ENCODE measurements at regions not wholly inside any gene's neighbourhood (a gene's known extent, or its start where the extent isn't known, plus 50 kb on each side); places are given as distances from the start of the nearest gene placed in this dataset.

GRCh38 chr1:60589916-60590315 is 492.4 kb upstream of the NFIA start:
- DNase-seq (ENCODE audit: low read depth): no peak

DNA sequence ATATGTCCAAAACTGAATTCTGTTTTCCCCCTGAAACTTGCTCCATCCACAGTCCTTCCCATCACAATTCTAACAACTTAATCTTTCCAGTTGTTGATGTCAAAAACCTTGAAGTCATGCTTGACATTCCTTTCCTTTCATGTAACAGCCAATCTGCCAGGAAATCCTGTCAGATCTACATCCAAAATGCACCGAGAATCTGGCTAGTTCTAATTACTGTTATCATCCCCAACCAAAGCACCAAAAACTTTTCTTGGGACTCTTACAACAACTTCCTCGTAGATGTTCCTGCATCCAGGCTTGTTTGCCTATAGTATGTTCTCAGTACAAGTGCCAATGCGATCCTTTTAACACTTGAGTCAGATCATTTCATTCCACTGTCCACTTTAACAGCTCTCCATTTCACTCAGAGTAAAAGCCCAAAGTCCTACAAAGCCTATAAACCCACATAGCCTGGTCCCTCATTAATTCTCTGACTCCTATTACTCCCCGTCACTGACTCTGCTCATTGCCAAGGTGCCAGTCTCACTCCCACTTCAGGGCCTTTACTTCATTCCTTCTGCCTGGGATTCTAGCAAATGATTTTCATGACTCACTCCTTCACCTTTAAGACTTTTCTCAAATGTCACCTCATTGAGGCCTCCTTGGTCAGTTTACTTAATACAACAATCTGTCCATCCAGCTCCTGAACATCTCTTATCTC is 493.2 kb upstream of the NFIA start:
- DNase-seq (ENCODE audit: low read depth): no peak

DNA sequence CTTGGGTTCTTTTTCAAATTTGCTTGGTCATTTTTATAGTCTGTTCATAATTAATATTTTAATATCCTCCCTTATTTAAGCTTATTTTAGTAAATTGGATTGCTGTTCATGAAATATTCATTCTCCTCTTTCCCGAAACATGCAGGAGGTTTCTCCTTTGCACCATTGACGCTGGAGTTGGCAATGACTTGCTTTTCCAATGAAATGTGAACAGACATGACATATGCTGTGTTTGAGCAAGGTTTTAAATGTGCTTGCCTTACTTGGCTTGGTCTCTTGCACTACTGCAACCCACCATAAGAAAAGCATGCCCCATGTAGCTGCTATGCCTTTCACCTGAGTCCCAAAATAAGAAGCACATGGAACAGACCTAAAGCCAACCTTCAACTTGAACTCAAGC is 498.0 kb upstream of the NFIA start:
- DNase-seq (ENCODE audit: low read depth): no peak

DNA sequence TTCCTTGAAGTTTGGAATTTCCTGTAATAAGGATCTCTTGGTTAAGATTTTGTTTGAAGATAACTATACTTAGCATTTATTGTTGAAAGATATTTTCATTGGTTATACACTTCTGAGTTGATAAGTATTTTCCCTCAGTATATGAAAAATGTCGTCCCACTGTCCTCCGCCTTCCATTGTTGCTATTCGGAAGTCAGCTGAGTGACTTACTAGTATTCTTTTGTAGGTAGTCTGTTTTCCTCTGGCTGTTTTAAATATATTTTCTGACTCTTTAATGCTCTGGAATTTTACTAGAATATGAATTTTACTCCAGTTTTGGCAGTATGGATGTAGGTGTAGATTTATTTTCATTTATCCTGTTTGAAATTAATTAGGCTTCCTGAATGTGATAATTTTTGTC is 498.7 kb upstream of the NFIA start:
- DNase-seq (ENCODE audit: low read depth): no peak

DNA sequence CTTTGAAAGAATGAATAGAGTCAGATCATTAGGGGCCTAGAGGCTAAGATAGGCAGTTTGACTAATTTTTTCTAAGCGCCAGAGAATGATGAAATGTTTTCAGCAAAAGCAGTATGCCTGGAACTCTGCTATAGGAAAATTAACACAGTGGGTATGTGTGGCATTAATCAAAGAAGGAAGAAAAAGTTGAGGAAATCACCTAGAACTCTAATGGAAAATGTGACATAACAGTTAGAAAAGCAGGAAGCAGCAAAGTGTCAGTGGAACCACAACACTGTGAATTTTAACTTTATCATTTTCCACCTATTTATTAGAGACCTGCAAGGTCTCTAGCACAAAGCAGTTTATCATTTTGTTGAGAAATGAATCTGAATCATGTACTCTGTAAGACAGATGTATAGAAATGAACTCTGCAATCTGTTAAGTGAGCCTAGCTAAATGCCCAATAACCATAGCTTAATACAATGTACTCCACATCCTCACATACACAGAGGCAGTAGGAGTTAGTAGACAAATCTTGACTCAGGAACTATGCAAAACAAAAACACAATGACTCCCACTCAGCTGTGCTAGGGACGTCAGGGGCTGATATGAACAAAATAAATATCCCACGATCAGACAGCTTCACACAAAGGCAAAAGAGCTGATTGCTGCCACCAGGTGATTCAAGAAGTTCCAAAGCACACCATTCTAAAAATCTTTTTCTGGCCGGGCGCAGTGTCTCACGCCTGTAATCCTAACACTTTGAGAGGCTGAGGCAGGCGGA is 500.7 kb upstream of the NFIA start:
- DNase-seq (ENCODE audit: low read depth): no peak

- DNase-seq (ENCODE audit: low read depth): no peak
Observed at GRCh38 chr1:60577029-60577428, 503.5 kb upstream of the C1orf87 start.

DNA sequence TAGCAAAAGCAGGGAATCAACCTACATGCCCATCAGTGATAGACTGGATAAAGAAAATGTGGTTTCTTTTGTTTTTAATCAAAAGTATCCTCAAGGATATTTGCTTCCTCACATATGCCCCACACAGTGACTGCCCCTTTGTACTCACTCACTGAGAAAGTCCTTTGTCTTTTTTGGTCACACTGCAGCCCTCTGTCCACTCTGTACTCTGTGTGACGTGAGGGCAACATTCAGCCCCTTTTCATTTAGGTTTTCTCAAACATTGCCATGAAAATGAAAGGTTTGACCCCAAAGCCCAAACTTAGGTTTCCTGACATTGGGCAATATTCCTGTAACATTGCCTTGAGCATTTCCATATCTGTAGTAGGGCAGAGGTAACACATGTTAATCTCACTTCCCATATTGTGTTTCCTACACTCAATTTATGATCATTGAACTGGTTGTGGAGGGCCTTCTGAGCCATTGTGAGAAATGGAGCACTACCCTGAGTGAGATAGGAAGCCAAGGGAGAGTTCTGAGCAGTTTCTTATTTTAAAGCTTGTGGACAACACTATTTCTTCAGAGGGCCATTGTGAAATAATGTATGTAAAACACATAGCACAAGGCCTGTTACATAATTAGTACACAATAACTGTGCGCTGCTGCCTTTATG is 501.9 kb upstream of the C1orf87 start:
- no peak for DNase-seq (ENCODE audit: low read depth)

DNA sequence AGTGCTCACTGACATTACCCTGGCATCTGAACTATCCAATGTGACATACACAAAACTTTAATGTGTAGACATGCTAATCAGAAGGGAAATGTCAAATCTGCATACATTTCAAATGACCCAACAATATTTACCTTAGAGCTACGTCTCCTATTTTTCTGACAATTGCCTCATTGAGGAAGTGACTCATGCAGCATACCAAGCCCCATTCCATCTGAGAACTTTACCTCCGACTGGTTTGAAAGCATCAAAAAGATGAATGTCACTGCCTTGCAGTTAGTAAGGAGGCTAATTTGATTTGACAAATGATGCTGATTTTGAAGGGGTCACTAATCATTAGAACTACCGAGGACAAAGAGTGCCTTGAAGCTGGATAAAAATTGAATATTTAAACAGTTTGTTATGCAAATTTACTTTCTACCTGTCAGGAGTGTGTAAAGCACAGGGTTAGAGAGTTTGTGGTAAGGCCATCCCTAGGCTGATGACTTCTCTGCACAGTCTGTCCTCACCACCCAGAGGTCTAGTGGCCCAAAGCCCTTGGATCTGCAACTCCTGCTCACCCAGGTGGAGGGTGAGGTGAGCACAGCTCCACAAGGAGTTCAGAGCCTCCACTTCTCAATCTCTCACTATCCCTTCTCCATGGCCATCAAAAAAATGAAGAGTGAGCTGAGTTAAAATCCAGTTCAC is 500.3 kb upstream of the C1orf87 start:
- DNase-seq (ENCODE audit: low read depth): no peak

DNA sequence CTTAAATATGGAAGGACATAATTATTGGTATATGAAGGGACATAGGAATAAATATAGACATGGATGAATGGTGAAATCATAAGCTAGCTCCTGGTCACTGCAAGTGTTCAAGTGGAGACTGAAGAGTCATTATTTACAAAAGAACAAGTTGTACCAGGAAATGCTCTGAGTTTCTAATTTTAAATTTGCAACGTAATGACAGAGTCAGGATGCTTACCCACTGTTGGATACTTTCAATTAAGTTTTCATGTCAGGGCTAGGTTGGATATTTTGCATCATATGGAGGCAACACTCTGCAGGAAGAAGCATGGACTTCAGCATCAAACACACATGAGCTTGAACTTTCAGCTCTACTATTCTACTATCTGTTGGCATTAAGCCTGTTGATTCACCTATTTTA is 499.6 kb upstream of the C1orf87 start:
- DNase-seq (ENCODE audit: low read depth): no peak

- DNase-seq (ENCODE audit: low read depth): no peak
Observed at GRCh38 chr1:60572378-60572777, 498.8 kb upstream of the C1orf87 start.

DNA sequence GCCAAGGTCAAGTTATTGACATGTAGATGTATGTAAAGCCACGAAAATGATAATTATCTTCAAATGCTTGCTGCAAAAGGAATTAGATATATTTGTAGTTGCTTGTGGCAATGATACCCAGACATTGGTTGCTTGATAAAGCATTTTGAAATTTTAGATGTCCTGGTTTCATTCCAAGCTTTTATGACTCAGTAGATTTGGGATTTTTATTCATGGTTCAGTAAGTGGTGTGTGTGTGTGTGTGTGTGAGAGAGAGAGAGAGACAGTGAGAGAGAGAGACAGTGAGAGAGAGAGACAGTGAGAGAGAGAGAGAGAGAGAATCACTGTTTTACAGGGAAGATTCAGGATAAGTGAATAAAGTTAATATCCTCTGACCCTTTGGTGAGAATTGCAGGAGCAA is 498.2 kb upstream of the C1orf87 start:
- no peak for DNase-seq (ENCODE audit: low read depth)

DNA sequence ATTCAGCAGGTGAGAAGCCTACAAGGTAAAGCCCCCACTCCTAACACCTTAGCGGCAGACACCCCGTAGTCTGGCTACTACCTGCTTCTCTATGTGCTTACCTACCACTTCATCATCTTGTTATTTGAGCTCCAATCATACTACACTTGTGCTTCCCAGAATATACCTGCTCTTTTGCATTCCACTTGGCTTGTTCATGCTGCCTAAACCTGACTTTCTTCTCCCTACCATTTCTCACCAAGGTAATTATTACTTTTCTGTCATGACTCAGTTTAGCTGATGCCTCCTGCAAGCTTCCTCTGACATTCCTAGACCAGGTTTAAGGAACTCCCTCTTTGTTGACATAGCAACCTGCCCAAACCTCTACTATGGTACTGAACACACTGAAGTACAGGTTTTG is 495.6 kb upstream of the C1orf87 start:
- no peak for DNase-seq (ENCODE audit: low read depth)

DNA sequence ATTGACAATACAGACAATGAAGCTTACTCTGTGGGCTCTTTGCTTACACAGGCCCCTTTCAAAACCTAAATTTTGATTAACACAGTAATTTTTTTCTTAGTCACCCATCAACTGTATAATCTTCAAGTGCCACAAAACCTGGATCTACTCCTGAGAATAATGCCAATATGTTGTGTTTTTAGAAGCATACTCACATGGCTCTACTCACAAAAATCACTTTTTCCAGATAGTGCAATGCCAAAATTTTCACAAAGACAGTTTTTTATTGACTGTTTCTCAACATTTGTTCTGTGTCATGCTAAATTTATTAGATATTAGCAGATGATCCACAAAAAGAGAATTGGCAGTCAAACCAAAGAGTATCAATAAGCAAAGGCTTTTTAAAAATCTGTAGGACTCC is 493.7 kb upstream of the C1orf87 start:
- DNase-seq (ENCODE audit: low read depth): no peak

DNA sequence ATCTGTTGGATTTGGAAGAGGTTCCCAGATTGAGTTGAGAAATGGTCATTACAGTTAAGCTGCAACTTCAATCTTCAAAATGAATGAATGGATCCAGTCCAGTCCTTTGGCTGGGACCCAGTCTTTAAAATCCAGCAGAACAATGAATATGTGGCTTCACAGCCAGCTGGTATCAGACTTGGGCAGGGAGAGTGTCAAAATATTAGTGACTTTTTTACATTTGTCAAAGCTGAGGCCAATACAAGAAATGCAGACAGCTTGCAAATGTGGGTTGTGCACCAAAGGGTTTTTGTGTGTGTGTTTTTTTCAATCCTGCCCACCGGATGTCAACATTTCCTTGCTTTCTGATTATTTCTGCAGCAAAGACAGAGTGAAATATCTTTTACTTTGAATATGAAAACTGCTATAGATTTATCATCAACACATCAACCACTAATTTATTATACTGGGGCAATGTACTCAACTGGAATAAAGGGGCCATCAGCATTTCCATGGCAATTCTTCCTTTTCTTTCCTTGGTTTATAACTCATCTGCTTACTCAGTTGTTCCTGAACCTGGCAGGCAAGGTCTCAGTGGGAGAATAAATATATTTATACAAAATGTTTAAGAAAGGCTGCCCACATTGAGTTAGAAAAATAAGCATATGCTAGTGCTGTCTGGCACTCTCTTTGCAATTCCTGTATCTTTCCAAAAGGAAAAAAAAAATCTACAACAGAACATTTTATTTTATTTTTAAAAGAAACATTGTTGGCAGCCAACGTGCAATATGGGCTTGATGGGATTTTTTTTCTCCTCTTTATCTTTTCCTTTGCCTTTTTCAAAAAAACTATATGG is 491.6 kb upstream of the C1orf87 start:
- DNase-seq (ENCODE audit: low read depth): no peak

DNA sequence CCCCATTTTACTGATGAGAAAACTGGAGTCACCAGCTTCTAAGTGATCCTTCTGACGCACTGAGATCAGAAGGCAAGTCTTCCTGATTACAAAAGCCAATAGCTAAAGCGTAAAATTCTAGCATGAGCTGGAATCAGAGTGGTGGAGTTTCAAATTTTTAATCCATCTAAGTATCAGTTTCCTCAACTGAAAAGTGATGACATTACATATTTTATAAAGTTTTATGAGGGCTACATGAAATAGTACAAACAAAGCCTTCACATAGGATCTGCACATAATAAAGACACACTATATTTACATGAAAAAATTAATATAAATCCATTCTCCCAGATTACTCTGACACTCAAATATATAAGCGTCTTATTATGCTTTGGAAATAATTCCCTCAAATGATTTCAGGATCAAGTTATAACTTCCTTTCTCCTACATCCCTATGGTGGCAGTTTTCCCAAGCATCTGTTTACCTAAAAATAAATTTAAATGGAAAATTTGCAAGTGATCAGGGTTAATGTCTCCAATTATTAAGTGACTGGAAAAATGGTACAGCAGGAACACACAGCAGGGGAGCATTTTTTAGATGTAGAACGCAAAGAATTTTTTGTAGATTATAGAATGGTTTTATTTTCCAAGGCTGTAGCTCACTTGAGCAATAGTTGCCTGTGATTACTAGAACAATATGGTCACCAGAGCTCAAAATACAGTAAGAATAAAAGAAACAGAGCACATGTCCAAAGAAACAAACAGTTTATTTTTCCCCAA is 490.4 kb upstream of the C1orf87 start:
- no peak for DNase-seq (ENCODE audit: low read depth)

DNA sequence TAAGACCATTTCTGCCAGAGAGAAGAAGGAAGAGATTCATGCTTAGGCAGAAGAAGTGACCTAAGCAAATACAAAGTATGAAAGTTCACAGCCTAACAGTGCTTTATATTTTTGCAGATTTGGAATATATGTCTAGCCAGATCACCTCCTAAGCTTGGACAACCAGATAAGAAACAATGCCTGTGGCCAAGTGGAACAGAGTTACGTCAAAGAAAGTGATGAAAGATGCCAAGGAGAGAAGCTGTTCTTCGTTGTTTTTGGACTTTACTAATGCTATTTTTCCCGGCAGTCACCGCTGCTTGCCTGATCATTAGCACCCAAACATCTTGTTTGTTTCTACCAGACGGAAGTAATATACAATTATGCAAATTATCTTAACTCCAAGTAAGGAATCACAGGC is 489.2 kb upstream of the C1orf87 start:
- DNase-seq (ENCODE audit: low read depth): no peak

- no peak for DNase-seq (ENCODE audit: low read depth)
Observed at GRCh38 chr1:60560701-60561100, 487.1 kb upstream of the C1orf87 start.

GRCh38 chr1:60558236-60558635 is 484.7 kb upstream of the C1orf87 start:
- DNase-seq (ENCODE audit: low read depth): no peak

GRCh38 chr1:60553730-60554129 is 480.2 kb upstream of the C1orf87 start:
- DNase-seq (ENCODE audit: low read depth): no peak

DNA sequence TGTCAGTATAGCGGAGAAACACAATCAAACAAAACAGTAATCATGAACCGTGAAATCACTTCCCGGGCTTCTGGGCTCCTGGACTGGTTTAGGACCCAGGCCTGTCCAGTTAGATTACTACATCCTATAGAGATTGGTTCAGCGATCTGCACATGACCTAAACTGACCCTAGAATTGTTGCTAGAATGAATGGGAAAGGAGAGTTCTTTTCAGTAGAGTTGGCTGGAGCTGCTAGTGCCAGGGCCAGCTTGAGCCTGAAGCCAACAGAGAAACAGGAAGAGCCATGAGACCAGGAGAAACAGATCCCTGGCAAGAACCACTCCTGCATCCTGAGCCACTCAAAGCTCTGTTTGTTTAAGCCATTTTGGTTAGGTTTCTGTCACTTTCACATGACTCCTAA is 474.3 kb upstream of the C1orf87 start:
- no peak for DNase-seq (ENCODE audit: low read depth)

All from stimulated activated CD8-positive, alpha-beta memory T cell treated with anti-CD3 and anti-CD28 coated beads, Interleukin-4, amount 100 ng/mL, for 24 hours (primary cell).